Loucy (cell line): ENCODE measurements at regions not wholly inside any gene's neighbourhood (a gene's known extent, or its start where the extent isn't known, plus 50 kb on each side); places are given as distances from the start of the nearest gene placed in this dataset.

Experiments used
- H2AFZ ChIP-seq: fragments of 200-600 bp; sonication (generic); 2 replicates; pipeline ENCODE4 v1.6.0; 2016; ENCODE audit warnings: antibody characterized with exemption, mild to moderate bottlenecking, low read length, moderate library complexity
- H3F3A ChIP-seq: fragments of 200-600 bp; 2 replicates; pipeline ENCODE4 v1.6.0; 2016; ENCODE audit warnings: antibody characterized with exemption, low read depth, mild to moderate bottlenecking
- H3K27me3 ChIP-seq: fragments of 200-600 bp; sonication (generic); 2 replicates; pipeline ENCODE4 v1.6.1; 2014; ENCODE audit warnings: low read length, mild to moderate bottlenecking; ENCODE audit not compliant: insufficient read depth, poor library complexity, severe bottlenecking
- H3K36me3 ChIP-seq: fragments of 200-600 bp; sonication (generic); 2 replicates; pipeline ENCODE4 v1.6.1; 2016; ENCODE audit warnings: low read length; ENCODE audit not compliant: insufficient read depth
- H3K4me1 ChIP-seq: fragments of 200-600 bp; sonication (generic); 2 replicates; pipeline ENCODE4 v1.5.1; 2014; ENCODE audit warnings: low read length, mild to moderate bottlenecking; ENCODE audit not compliant: insufficient read depth, poor library complexity, severe bottlenecking
- H3K4me2 ChIP-seq: fragments of 200-600 bp; sonication (generic); 2 replicates; pipeline ENCODE4 v1.6.0; 2014; ENCODE audit warnings: antibody characterized with exemption, low read length, low read depth, mild to moderate bottlenecking; ENCODE audit not compliant: poor library complexity, severe bottlenecking
- H3K4me3 ChIP-seq: fragments of 200-600 bp; sonication (generic); 2 replicates; pipeline ENCODE4 v1.5.1; 2014; ENCODE audit warnings: low read length, mild to moderate bottlenecking, mixed read lengths; ENCODE audit not compliant: poor library complexity, severe bottlenecking
- H3K79me2 ChIP-seq: fragments of 200-600 bp; sonication (generic); 2 replicates; pipeline ENCODE4 v1.6.1; 2014; ENCODE audit warnings: low read length; ENCODE audit not compliant: insufficient read depth
- H3K9ac ChIP-seq: fragments of 200-600 bp; sonication (generic); 2 replicates; pipeline ENCODE4 v1.6.0; 2014; ENCODE audit warnings: mild to moderate bottlenecking, low read depth, low read length, moderate library complexity; ENCODE audit not compliant: poor library complexity, severe bottlenecking
- H3K9me2 ChIP-seq: fragments of 200-600 bp; sonication (generic); replicated peaks from 2 replicates; pipeline ENCODE4 v1.6.1; 2016; ENCODE audit warnings: low read depth, low read length, mixed read lengths
- H3K9me3 ChIP-seq: fragments of 200-600 bp; sonication (generic); 2 replicates; pipeline ENCODE4 v1.6.1; 2014; ENCODE audit warnings: mild to moderate bottlenecking, antibody characterized with exemption, low read length, low read depth; ENCODE audit not compliant: insufficient read depth
- H4K20me1 ChIP-seq: fragments of 200-600 bp; sonication (generic); 2 replicates; pipeline ENCODE4 v1.6.0; 2014; ENCODE audit warnings: antibody characterized with exemption, low read length, mild to moderate bottlenecking; ENCODE audit not compliant: insufficient read depth, poor library complexity, severe bottlenecking
- CTCF ChIP-seq: fragments of 200-600 bp; sonication (generic); conservative IDR thresholded peaks from 2 replicates; pipeline ENCODE4 v1.5.1; 2014; ENCODE audit warnings: mild to moderate bottlenecking, antibody characterized with exemption, low read length
- EZH2phosphoT487 ChIP-seq: fragments of 200-600 bp; IDR thresholded peaks from 2 replicates; pipeline ENCODE4 v1.6.1; 2018; ENCODE audit warnings: antibody characterized with exemption, mild to moderate bottlenecking, moderate library complexity, borderline replicate concordance

GRCh38 chr18:55857956-55858355 lies 270.0 kb upstream of the TCF4 start:
- H4K20me1 ChIP-seq = no peaks in the 10 kb centered on the region
- H3K4me1 ChIP-seq = no peaks in the 10 kb centered on the region
- H3K4me3 ChIP-seq = no peak overlapping the region
- no peaks in the 10 kb centered on the region for H3K9me2 ChIP-seq
- no peaks in the 10 kb centered on the region for H3F3A ChIP-seq
- no peaks in the 10 kb centered on the region for H3K79me2 ChIP-seq
- H3K36me3 ChIP-seq = no peaks in the 10 kb centered on the region
- no peak overlapping the region for H3K4me2 ChIP-seq
- H3K9me3 ChIP-seq = no peaks in the 10 kb centered on the region
- H3K9ac ChIP-seq = no peak overlapping the region
- TF ChIP-seq CTCF (no peak), EZH2phosphoT487 (no peak)
- H3K27me3 ChIP-seq = no peaks in the 10 kb centered on the region
- H2AFZ ChIP-seq = no peak overlapping the region

DNA sequence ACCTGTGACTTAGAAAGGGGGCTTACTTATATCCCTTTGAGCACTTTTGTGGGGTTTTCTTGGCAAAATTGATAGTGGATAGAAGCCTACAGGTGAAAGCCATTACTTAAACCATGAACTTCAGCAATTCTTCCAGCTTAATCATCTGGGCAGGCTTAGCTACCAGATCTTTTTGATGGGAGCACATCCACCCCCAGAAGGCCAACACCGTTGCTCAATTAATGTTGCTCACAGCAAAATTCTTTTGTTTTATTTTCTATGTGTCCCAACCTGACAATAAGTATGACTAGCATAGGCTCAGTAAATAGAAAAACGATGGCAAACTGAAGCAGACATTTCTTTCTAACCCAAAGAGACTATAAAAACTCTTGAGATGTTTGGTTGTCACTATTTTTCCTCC lies 269.4 kb upstream of the TCF4 start:
- Histone ChIP-seq H3K36me3 (no peaks in the 10 kb centered on the region), H3K4me1 (no peaks in the 10 kb centered on the region), H3K27me3 (no peaks in the 10 kb centered on the region), H3K4me2 (no peak overlapping the region), H3K4me3 (no peak overlapping the region), H3K9ac (no peak overlapping the region), H4K20me1 (no peaks in the 10 kb centered on the region), H2AFZ (no peak overlapping the region), H3K79me2 (no peaks in the 10 kb centered on the region), H3F3A (no peaks in the 10 kb centered on the region), H3K9me2 (no peaks in the 10 kb centered on the region), H3K9me3 (no peaks in the 10 kb centered on the region)
- TF ChIP-seq EZH2phosphoT487 (no peak), CTCF (no peak)

DNA sequence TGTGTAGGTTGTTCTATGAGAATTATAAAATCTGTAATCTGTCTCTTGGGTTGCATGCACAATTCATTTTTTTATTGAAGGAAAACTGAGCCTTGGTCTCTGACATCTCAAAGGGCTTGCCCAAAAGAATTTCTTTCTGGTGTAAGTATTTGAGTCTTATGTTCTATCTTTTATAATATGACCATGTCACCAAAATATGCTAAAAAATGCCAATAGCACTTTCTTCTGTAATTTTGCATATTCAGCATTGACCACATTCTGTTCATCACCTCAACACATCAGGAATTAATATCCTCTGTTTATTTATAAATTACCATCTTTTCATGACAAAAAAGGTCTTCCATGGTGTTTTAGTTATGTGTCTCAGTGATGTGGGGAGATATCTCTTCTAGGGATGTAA lies 268.7 kb upstream of the TCF4 start:
- H2AFZ ChIP-seq = no peak overlapping the region
- no peaks in the 10 kb centered on the region for H3K9me2 ChIP-seq
- no peak overlapping the region for H3K4me2 ChIP-seq
- no peaks in the 10 kb centered on the region for H3K4me1 ChIP-seq
- no peak overlapping the region for H3K4me3 ChIP-seq
- no peaks in the 10 kb centered on the region for H3F3A ChIP-seq
- H3K27me3 ChIP-seq = no peaks in the 10 kb centered on the region
- no peaks in the 10 kb centered on the region for H3K79me2 ChIP-seq
- no peaks in the 10 kb centered on the region for H3K36me3 ChIP-seq
- no peaks in the 10 kb centered on the region for H3K9me3 ChIP-seq
- TF ChIP-seq EZH2phosphoT487 = no peak
- TF ChIP-seq CTCF = no peak
- H3K9ac ChIP-seq = no peak overlapping the region
- H4K20me1 ChIP-seq = no peaks in the 10 kb centered on the region
